ENCODE measurements at regions not wholly inside any gene's neighbourhood (a gene's known extent, or its start where the extent isn't known, plus 50 kb on each side); places are given as distances from the start of the nearest gene placed in this dataset.
A peak's percentile ranks its signal among the peaks of the same experiment; 100 is the strongest.

- DNase-seq (ENCODE audit: low read depth): no peak
Measured at GRCh38 chr7:155886391-155887173, 74.3 kb upstream of the SHH start.

GRCh38 chr7:155885167-155886155 is 73.2 kb upstream of the SHH start:
- H3K4me3 ChIP-seq (ENCODE audit: low read depth, low read length): no peak overlapping the region
- peak; percentile 58 for DNase-seq (ENCODE audit: low read depth)

More at GRCh38 chr7:155886391-155887173, 74.3 kb upstream of the SHH start:
- H3K4me3 ChIP-seq (ENCODE audit: low read depth, low read length): no peak overlapping the region

- DNase-seq (ENCODE audit: low read depth): no peak
- H3K4me3 ChIP-seq (ENCODE audit: low read depth, low read length): no peak overlapping the region
Measured at GRCh38 chr7:155884225-155885166, 72.2 kb upstream of the SHH start.

GRCh38 chr7:155883491-155884224 is 71.4 kb upstream of the SHH start:
- no peak overlapping the region for H3K4me3 ChIP-seq (ENCODE audit: low read depth, low read length)
- DNase-seq (ENCODE audit: low read depth): no peak

GRCh38 chr7:155882596-155882995 is 70.3 kb upstream of the SHH start:
- peak; percentile 28 for DNase-seq (ENCODE audit: low read depth)
- no peak overlapping the region for H3K4me3 ChIP-seq (ENCODE audit: low read depth, low read length)

- H3K4me3 ChIP-seq (ENCODE audit: low read depth, low read length): no peak overlapping the region
- DNase-seq (ENCODE audit: low read depth): no peak
Measured at GRCh38 chr7:155881471-155882350, 69.4 kb upstream of the SHH start.

GRCh38 chr7:155880721-155881120 is 68.5 kb upstream of the SHH start:
- no peak for DNase-seq (ENCODE audit: low read depth)
- no peak overlapping the region for H3K4me3 ChIP-seq (ENCODE audit: low read depth, low read length)

GRCh38 chr7:155879592-155879991 is 67.3 kb upstream of the SHH start:
- no peak for DNase-seq (ENCODE audit: low read depth)
- H3K4me3 ChIP-seq (ENCODE audit: low read depth, low read length): no peak overlapping the region

- DNase-seq (ENCODE audit: low read depth): no peak
Measured at GRCh38 chr7:155878674-155879073, 66.4 kb upstream of the SHH start.

GRCh38 chr7:155878250-155878649 is 66.0 kb upstream of the SHH start:
- no peak for DNase-seq (ENCODE audit: low read depth)
- H3K4me3 ChIP-seq (ENCODE audit: low read depth, low read length): no peak overlapping the region

More at GRCh38 chr7:155878674-155879073, 66.4 kb upstream of the SHH start:
- no peak overlapping the region for H3K4me3 ChIP-seq (ENCODE audit: low read depth, low read length)

- H3K4me3 ChIP-seq (ENCODE audit: low read depth, low read length): no peak overlapping the region
- no peak for DNase-seq (ENCODE audit: low read depth)
Measured at GRCh38 chr7:155877167-155877566, 64.9 kb upstream of the SHH start.

- H3K4me3 ChIP-seq (ENCODE audit: low read depth, low read length): no peak overlapping the region
- DNase-seq (ENCODE audit: low read depth): no peak
Measured at GRCh38 chr7:155874411-155874810, 62.1 kb upstream of the SHH start.

- no peak overlapping the region for H3K4me3 ChIP-seq (ENCODE audit: low read depth, low read length)
- DNase-seq (ENCODE audit: low read depth): no peak
Measured at GRCh38 chr7:155874010-155874409, 61.7 kb upstream of the SHH start.

- no peak for DNase-seq (ENCODE audit: low read depth)
- no peak overlapping the region for H3K4me3 ChIP-seq (ENCODE audit: low read depth, low read length)
Measured at GRCh38 chr7:155872678-155873369, 60.6 kb upstream of the SHH start.

GRCh38 chr7:155871211-155871610 is 58.9 kb upstream of the SHH start:
- DNase-seq (ENCODE audit: low read depth): no peak
- H3K4me3 ChIP-seq (ENCODE audit: low read depth, low read length): no peak overlapping the region

- H3K4me3 ChIP-seq (ENCODE audit: low read depth, low read length): no peak overlapping the region
- DNase-seq (ENCODE audit: low read depth): no peak
Measured at GRCh38 chr7:155870334-155871180, 58.3 kb upstream of the SHH start.

GRCh38 chr7:155869784-155870076 is 57.5 kb upstream of the SHH start:
- DNase-seq (ENCODE audit: low read depth): no peak

More at GRCh38 chr7:155869784-155870076, 57.5 kb upstream of the SHH start:
- H3K4me3 ChIP-seq (ENCODE audit: low read depth, low read length): no peak overlapping the region
